Smooth muscle cell (in vitro differentiated cells): ENCODE measurements at regions not wholly inside any gene's neighbourhood (a gene's known extent, or its start where the extent isn't known, plus 50 kb on each side); places are given as distances from the start of the nearest gene placed in this dataset.

Experiments
- DNase-seq: peaks from one replicate; lab custom pipeline; 2025; ENCODE audit not compliant: unreplicated experiment; lab: John Stamatoyannopoulos, UW
- H2AFZ ChIP-seq: fragments of 200-600 bp; sonication (generic); 2 replicates; pipeline ENCODE4 v1.6.0; 2016; ENCODE audit warnings: antibody characterized with exemption, low read depth, mild to moderate bottlenecking
- H3F3A ChIP-seq: fragments of 200-600 bp; sonication (generic); 2 replicates; pipeline ENCODE4 v1.6.0; 2017; ENCODE audit warnings: antibody characterized with exemption, low read depth
- H3K27ac ChIP-seq: fragments of 200-600 bp; sonication (generic); 2 replicates; pipeline ENCODE4 v1.5.1; 2016; ENCODE audit warnings: low read depth, mild to moderate bottlenecking
- H3K27me3 ChIP-seq: fragments of 200-600 bp; sonication (generic); 2 replicates; pipeline ENCODE4 v1.6.1; 2016; ENCODE audit warnings: low read depth, mild to moderate bottlenecking
- H3K36me3 ChIP-seq: fragments of 200-600 bp; sonication (generic); 2 replicates; pipeline ENCODE4 v1.5.1; 2016; ENCODE audit warnings: low read depth
- H3K4me1 ChIP-seq: fragments of 200-600 bp; sonication (generic); 2 replicates; pipeline ENCODE4 v1.5.1; 2016; ENCODE audit warnings: low read depth
- H3K4me2 ChIP-seq: fragments of 200-600 bp; sonication (generic); 2 replicates; pipeline ENCODE4 v1.6.0; 2016; ENCODE audit warnings: mild to moderate bottlenecking
- H3K4me3 ChIP-seq: fragments of 200-600 bp; sonication (generic); 2 replicates; pipeline ENCODE4 v1.5.1; 2016; ENCODE audit warnings: mild to moderate bottlenecking
- H3K79me2 ChIP-seq: fragments of 200-600 bp; sonication (generic); 2 replicates; pipeline ENCODE4 v1.6.0; 2016; ENCODE audit warnings: low read depth, mild to moderate bottlenecking
- H3K9ac ChIP-seq: fragments of 200-600 bp; sonication (generic); 2 replicates; pipeline ENCODE4 v1.6.0; 2016; ENCODE audit warnings: low read depth
- H3K9me3 ChIP-seq: fragments of 200-600 bp; sonication (generic); replicated peaks from 2 replicates; pipeline ENCODE4 v1.5.1; 2016; ENCODE audit warnings: low read depth
- H4K20me1 ChIP-seq: fragments of 200-600 bp; sonication (generic); 2 replicates; pipeline ENCODE4 v1.6.0; 2016; ENCODE audit warnings: low read depth
- WGBS: methylation state at CpG from one replicate; pipeline ENCODE4 v1.1.7; 2016; ENCODE audit warnings: low lambda C conversion rate; 5-methylcytosine and 5-hydroxymethylcytosine counted together
- TF ChIP-seq, protein P1 (sequence below): fragments of 200-600 bp; sonication (generic); IDR thresholded peaks from 2 replicates; pipeline ENCODE4 v1.5.1; 2017; ENCODE audit warnings: borderline replicate concordance, mild to moderate bottlenecking, antibody characterized with exemption; ENCODE audit not compliant: insufficient read depth, poor library complexity, severe bottlenecking

DNA sequence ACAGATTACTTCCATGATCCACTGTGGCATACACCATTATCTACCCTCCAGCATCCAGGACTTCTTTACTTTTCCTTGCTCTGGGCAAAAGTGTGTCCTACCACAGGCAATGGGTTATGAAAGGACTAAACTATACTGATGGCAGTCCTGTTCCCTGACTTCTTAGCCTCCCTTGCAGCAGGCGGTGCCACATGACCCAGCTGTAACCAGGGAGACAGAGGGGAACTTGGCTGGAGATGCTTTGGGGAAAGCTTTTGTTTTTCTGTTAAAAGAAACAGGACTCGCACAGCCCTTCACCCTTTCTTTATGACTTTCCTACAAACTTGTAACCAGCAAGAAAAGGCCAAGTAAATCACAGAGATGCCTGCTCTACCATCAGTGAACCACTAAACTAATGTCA, 394.4 kb downstream of the PCNX1 start:
- no peaks in the 10 kb centered on the region for H3F3A ChIP-seq
- H3K4me2 ChIP-seq = no peak overlapping the region
- no peaks in the 10 kb centered on the region for H3K9me3 ChIP-seq
- no peak for DNase-seq
- no peaks in the 10 kb centered on the region for H3K27me3 ChIP-seq
- H3K9ac ChIP-seq = no peak overlapping the region
- WGBS = 96% methylated on average over 2 of the region's 2 CpGs
- H3K4me1 ChIP-seq = no peaks in the 10 kb centered on the region
- H3K27ac ChIP-seq = no peak overlapping the region
- H2AFZ ChIP-seq = no peak overlapping the region
- TF ChIP-seq, protein P1, sequence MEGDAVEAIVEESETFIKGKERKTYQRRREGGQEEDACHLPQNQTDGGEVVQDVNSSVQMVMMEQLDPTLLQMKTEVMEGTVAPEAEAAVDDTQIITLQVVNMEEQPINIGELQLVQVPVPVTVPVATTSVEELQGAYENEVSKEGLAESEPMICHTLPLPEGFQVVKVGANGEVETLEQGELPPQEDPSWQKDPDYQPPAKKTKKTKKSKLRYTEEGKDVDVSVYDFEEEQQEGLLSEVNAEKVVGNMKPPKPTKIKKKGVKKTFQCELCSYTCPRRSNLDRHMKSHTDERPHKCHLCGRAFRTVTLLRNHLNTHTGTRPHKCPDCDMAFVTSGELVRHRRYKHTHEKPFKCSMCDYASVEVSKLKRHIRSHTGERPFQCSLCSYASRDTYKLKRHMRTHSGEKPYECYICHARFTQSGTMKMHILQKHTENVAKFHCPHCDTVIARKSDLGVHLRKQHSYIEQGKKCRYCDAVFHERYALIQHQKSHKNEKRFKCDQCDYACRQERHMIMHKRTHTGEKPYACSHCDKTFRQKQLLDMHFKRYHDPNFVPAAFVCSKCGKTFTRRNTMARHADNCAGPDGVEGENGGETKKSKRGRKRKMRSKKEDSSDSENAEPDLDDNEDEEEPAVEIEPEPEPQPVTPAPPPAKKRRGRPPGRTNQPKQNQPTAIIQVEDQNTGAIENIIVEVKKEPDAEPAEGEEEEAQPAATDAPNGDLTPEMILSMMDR = no peak
- no peak overlapping the region for H3K4me3 ChIP-seq
- no peaks in the 10 kb centered on the region for H4K20me1 ChIP-seq
- no peaks in the 10 kb centered on the region for H3K79me2 ChIP-seq
- H3K36me3 ChIP-seq = no peaks in the 10 kb centered on the region

DNA sequence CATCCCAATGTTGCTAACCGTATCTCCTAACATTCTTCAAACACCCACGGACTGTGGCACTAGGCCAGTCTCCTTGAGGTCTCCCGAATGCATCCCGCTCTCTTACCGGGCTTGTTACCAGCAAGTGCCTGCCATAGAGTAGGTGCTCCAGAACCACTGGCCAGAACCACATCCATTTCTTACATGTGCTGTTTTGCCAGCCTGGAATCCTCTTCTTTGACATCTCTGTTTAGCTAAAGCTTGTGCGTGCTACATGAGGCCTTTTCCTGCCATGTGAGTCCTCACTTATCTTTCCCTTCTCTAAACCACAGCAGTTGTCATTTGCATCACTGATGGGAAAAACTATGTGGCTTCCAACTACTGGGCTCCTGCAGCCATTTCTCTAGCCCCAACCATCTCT, 397.4 kb downstream of the PCNX1 start:
- Histone ChIP-seq H3K4me3 (no peak overlapping the region), H3K9me3 (no peaks in the 10 kb centered on the region), H4K20me1 (no peaks in the 10 kb centered on the region), H3K27ac (no peak overlapping the region), H3K36me3 (no peaks in the 10 kb centered on the region), H3K79me2 (no peaks in the 10 kb centered on the region), H3K9ac (no peak overlapping the region), H2AFZ (no peak overlapping the region), H3K4me2 (no peak overlapping the region), H3K4me1 (no peaks in the 10 kb centered on the region), H3K27me3 (no peaks in the 10 kb centered on the region), H3F3A (no peaks in the 10 kb centered on the region)
- no peak for DNase-seq
- TF ChIP-seq, protein P1 = no peak
- WGBS = 94% methylated on average over 6 of the region's 6 CpGs

DNA sequence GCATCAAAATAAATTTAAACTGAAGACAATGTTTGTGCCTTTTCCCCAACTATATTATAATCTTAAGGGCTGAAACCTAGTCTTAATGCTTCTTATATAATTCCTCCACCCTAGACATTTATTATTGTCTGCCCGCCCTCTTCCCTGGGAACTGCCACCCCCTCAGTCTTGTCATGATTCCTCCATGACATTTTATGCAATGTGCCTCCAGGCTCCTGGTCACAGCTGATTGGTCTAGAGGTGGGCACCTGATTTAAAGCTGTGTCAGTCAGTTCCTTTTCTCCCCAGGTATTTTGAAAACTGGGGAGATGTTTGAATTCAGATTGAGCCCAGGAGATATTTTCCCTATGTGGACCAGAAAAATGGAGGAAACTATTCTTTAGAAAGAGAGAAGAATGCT, 401.4 kb downstream of the PCNX1 start:
- Histone ChIP-seq H2AFZ (no peak overlapping the region), H3K27ac (no peak overlapping the region), H3F3A (no peaks in the 10 kb centered on the region), H3K4me1 (no peaks in the 10 kb centered on the region), H3K79me2 (no peaks in the 10 kb centered on the region), H3K9ac (no peak overlapping the region), H3K36me3 (no peaks in the 10 kb centered on the region), H3K4me2 (no peak overlapping the region), H3K9me3 (no peaks in the 10 kb centered on the region), H4K20me1 (no peaks in the 10 kb centered on the region), H3K27me3 (no peaks in the 10 kb centered on the region), H3K4me3 (no peak overlapping the region)
- TF ChIP-seq, protein P1 = no peak
- 97% methylated on average over 1 of the region's 1 CpG for WGBS
- DNase-seq = no peak

DNA sequence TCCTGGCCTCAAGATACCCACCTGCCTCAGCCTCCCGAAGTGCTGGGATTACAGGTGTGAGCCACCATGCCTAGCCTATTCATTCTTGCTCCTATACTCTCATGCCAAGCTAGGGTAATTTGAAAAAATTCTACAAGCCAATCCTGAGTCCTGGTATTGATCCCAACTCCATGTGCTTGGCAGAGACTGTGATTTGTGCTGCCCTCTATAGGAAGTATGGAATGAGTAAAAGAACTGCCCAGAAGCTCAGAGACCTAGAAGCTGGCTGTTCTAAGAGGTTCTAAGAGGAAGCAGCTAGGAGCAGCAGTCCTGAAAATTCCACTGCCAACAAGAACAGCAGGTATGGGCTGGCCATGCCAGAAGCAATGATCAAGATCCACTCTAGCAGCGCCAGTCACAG, 402.5 kb downstream of the PCNX1 start:
- H3K27me3 ChIP-seq = no peaks in the 10 kb centered on the region
- WGBS = 95% methylated on average over 2 of the region's 2 CpGs
- no peak overlapping the region for H3K4me3 ChIP-seq
- no peak overlapping the region for H2AFZ ChIP-seq
- no peaks in the 10 kb centered on the region for H3K79me2 ChIP-seq
- H3K27ac ChIP-seq = no peak overlapping the region
- TF ChIP-seq, protein P1 = no peak
- H3K4me1 ChIP-seq = no peaks in the 10 kb centered on the region
- no peaks in the 10 kb centered on the region for H3F3A ChIP-seq
- H3K36me3 ChIP-seq = no peaks in the 10 kb centered on the region
- no peaks in the 10 kb centered on the region for H4K20me1 ChIP-seq
- no peak for DNase-seq
- H3K4me2 ChIP-seq = no peak overlapping the region
- H3K9ac ChIP-seq = no peak overlapping the region
- no peaks in the 10 kb centered on the region for H3K9me3 ChIP-seq
